Right renal pelvis (tissue), 4 donors: ENCODE measurements at regions not wholly inside any gene's neighbourhood (a gene's known extent, or its start where the extent isn't known, plus 50 kb on each side); places are given as distances from the start of the nearest gene placed in this dataset.
"Not testable (repeated sequence)": the region's sequence is repeated elsewhere in the genome, so short reads cannot be mapped to it uniquely, and the experiment has no call there.

Experiments used
- DNase-seq, 4 donors: peaks; one replicate each; pipeline ENCODE4 v3.0.0-alpha.2; 2013; ENCODE audit warnings: low read depth in 4 of 4, low spot score in 3 of 4, missing footprints in 1 of 4

DNA sequence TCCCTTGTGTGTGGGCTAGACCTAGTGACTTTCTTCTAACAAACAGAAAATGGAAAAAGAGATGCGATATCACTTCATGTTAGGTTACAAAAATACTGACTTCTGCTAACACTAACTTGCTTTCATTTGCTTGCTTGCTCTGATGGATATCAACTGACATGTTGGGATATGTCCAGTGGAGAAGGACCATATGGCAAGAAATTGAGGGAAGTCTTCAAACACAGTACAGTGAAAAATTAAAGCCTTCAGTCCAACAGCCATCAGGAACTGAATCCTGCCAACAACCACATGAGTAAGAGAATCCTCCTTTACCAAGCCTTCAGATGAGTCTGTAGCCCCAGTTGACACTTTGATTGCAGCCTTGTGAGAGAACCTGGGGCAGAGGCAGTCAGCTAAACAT lies 143.9 kb downstream of the MAIP1 start:
- no peak for DNase-seq

DNA sequence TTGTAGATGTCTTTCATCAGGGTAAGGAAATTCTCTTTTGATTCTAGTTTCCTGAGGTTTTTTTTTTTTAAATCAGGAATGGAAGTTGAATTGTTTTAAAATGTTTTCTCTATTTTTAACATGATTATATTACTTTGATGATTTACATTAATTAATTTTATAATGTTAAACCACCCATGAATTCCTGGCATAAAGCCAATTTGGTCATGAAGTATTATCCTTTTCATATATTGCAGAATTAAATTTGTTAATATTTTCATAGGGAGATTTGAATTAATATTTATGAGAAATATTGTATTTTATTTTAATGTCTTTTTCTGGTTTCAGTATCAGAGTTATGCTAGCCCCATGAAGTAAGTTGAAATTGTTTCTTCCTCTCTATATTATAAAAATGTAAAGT lies 144.6 kb downstream of the MAIP1 start:
- DNase-seq: no peak

DNA sequence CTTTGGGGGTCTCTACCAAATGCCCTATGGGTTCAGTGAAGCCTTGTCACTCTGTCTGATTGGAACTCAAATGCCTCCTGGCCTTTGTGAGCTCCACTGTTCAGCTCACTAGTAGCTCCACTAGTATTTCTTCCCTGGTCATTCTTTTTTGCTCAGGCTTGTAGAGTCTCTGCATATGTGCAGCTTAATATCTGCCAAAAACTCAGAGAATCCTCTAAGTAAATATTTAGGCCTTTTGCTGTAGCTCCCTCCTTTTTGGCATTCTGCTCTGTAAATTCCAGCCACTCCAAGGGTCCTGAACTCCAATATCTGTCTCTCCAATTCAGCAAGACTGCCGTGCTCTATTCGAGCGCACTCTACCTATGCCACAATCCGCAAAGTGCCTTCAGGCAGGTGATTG lies 146.5 kb downstream of the MAIP1 start:
- no peak for DNase-seq

DNA sequence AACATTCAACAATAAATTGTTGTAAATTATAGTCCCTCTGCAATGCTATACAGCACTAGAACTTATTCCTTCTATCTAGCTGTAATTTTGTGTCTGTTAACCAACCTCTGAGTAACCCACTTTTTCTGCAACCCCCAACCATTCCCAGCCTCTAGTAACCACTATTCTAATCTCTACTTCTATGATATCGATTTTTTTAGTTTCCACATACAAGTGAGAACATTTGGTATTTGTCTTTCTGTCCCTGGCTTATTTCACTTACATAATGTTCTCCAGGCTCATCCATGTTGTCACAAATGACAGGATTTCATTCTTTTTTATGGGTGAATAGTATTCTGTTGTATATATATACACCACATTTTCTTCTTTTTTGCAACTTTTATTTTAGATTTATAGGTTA lies 147.6 kb downstream of the MAIP1 start:
- no peak for DNase-seq

DNA sequence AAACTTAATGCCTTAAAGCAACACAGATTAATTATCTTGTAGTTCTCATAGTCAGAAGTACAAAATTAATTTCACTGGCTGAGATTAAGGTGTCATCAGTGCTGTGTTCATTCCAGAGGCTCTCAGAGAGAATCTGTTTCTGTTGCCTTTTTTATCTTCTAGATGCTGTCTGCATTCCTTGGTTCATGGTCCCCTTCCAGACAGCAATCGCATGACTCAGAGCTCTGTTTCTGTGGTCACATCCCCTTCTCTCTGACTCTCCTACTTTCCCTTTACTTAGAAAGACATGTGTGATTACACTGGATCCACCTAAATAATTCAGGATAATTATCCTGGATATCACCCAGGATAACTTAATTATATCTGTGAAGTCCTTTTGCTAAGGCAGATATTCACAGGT lies 148.6 kb downstream of the MAIP1 start:
- no peak for DNase-seq

DNA sequence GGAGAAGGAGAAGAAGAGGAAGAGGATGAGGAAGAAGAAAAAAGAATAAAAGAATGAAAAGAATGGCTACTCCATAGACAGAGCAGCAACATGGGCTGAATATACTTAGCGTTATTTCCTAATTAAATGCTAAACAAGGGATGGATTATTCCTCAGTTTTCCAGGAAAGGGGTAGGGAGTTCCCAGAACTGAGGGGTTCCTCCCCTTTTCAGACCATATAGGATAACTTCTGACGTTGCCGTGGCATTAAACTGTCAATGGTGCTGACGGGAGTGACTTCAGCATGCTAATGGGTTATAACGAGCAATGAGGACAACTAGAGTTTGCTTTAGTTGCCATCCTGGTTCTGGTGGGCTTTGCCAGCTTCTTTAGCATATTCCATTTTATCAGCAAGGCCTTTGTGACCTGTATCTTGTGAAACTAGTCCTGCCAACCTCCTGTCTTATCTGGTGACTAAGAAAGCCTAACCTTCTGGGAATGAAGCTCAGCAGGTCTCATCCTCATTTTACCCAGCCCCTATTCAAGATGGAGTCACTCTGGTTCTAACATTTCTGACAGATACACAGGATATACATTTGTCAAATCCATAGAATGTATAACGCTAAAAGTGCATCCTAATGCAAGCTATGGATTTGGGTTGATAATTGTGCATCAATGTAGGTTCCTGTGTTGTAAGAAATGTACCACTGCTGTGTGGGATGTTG lies 152.3 kb downstream of the MAIP1 start:
- no peak for DNase-seq

DNA sequence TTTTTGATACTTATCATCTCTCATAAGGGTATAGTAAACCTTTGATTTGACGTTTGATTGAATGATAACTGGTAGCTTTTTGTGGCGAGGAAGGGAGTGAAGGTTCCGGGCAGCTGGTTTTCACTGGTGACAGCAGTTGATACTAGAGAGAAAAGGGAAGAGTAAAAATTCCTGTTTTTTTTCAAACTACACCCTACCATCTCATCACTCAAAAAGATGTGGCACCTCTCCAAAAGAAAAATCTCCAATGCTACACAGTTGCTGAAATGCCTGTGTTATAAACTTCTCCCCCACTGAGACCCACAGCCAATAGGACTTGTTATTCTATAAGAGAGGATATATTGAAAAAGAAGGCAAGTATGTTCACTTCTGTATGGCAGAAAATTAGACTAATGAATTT lies 154.0 kb downstream of the MAIP1 start:
- DNase-seq: no peak

DNA sequence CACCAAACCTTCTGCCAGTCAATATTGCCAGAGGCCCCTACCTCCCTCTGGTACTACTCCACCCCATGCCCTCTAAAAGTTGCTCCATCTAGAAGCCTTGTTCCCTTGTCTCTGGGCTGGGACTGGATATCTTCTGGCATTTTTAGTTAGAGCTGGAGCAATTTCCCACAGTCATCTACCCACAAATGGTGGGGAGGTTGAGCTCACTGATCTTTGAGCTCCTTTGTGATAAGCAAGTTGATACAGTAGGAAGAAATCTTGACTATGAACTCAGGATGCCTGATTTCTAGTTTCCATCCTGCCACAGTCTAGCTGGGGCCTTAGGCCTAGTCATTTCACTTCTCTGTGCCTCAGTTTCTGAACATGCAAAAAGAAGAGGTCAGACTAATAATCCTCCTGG lies 155.0 kb downstream of the MAIP1 start:
- no peak for DNase-seq

DNA sequence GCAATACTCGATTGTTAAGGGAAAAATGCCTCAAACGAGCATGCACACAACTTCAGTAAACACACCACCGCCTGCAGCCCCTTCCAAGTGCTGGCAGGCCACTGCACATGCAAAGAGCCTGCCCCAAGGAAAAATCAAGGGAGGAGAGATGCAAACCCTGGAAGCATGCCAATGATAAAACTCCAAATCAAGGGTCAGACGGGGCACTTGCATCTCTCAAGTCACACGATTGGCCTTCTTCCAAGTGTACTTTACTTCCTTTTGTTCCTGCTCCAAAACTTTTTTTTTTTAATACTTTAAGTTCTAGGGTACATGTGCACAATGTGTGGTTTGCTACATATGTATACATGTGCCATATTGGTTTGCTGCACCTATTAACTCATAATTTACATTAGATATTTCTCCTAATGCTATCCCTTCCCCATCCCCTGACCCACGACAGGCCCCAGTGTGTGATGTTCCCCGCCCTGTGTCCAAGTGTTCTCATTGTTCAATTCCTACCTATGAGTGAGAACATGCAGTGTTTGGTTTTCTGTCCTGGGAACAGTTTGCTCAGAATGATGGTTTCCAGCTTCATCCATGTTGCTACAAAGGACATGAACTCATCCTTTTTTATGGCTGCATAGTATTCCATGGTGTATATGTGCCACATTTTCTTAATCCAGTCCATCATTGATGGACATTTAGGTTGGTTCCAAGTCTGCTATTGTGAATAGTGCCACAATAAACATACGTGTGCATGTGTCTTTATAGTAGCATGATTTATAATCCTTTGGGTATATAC lies 157.8 kb downstream of the MAIP1 start:
- not testable (repeated sequence) for DNase-seq

DNA sequence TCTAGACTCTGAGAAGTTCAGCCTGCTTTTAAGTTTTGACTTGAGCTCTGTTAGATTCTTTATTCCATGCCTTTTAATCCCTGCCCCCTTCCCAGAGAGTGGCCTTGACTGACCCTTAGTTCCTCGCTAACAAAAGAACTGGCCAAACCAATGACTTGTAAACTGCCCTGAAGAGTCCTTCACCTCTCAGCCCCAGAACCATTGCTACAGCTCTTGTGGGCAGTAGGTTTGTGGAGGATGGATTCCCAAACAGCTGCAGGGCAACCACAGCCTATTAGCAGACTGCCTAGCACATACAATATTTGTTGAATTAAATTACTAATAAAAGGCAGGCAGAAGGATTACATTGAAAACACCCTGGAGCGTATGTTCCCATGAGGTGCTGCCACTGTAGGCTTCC lies 163.9 kb downstream of the MAIP1 start:
- no peak for DNase-seq

DNA sequence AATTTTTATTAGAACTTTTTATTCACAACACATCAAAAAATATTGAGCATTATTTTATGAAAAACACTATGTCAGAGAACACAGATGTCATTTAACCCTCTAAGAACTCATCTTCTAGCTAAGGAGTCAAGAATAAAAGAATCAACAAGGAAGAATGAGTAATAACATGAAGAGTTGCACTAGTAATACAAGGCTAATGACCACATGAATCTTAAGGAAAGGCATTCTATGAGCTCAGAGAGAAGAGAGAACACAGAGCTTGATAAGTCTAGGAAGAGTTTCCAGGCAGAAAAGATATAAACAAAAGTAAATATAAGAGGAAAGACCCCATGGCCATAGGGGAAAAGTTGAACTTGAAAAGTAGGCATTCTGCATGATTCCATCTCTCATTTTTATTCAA lies 166.5 kb downstream of the MAIP1 start:
- no peak for DNase-seq

DNA sequence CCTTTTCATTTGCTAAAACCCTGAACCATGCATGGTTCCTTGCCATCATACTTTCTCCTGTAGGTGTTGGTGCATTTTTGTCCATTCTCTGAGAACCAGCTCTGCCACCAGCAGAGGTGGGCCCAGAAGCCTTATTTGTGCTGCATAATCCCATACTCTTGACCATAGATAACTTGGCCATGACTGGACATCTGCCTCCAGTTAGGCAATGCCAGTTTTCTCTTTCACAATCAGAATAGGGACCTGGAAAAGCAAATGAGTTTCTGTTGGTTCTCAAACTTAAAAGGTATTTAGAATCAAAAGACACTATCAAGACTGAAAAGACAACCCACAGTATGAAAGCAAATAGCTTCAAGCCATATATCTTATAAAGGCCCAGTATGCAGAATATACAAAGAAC lies 167.3 kb downstream of the MAIP1 start:
- DNase-seq: no peak

DNA sequence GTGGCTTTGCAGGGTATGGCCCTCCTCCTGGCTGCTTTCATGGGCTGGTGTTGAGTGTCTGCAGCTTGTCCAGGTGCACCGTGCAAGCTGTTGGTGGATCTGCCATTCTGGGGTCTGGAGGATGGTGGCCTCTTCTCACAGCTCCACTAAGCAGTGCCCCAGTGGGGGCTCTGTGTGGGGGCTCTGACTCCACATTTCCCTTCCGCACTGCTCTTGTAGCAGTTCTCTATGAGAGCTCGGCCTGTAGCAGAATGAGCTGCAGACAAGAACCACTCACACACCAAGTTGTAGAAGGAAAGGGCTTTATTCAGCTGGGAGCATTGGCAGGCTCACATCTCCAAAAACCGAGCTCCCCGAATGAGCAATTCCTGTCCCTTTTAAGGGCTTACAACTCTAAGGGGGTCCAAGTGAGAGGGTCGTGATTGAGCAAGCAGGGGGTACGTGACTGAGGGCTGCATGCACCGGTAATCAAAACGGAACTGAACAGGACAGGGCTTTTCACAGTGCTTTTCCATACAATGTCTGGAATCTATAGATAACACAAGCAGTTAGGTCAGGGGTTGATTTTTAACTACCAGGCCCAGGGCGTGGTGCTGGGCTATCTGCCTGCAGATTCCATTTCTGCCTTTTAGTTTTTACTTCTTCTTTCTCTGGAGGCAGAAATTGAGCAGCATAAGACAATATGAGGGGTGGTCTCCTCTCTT lies 169.4 kb downstream of the MAIP1 start:
- not testable (repeated sequence) for DNase-seq

DNA sequence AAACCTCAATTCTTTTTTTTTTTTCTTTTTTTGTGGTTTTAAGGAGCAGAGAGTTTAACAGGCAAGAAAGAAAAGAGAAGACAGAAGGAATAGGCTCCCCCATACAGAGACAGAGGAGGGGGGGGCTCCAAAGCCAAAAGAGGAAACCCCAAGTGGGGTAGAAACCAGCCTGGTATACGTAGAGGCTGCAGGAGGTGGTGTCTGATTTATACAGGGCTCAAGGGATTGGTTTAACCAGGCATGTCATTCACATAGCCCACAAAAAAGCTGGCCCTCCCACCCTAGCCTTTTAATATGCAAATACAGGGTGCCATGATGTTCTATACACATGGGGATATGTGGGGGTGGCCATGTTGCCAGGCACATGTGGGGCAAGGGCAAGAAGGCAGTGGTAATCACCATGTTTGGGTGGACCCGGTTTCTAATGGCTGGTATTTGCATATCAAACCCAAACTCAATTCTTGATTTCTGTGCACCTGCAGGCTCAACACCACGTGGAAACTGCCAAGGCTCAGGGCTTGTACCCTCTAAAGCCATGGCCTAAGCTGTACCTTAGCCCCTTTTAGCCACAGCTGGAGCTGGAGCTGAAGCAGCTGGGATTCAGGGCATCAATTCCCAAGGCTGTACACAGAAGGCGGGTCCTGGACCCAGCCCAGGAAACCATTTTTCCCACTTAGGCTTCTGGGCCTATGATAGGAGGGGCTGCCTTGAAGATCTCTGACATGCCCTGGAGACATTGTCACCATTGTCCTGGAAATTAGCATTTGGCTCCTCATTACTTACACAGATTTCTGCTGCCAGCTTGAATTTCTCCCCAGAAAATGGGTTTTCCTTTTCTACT lies 170.3 kb downstream of the MAIP1 start:
- peak in 1 of 4 donors; percentile 16 for DNase-seq

DNA sequence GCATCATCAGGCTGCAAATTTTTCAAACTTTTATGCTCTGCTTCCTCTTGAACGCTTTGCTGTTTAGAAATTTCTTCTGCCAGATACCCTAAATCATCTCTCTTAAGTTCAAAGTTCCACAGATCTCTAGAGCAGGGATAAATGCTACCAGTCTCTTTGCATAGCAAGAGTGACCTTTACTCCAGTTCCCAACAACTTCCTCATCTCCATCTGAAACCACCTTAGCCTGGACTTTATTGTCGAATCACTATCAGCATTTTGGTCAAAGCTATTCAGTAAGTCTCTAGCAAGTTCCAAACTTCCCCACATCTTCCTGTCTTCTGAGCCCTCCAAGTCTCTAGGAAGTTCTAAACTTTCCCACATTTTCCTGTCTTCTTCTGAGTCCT lies 170.9 kb downstream of the MAIP1 start:
- DNase-seq: not testable (repeated sequence)

DNA sequence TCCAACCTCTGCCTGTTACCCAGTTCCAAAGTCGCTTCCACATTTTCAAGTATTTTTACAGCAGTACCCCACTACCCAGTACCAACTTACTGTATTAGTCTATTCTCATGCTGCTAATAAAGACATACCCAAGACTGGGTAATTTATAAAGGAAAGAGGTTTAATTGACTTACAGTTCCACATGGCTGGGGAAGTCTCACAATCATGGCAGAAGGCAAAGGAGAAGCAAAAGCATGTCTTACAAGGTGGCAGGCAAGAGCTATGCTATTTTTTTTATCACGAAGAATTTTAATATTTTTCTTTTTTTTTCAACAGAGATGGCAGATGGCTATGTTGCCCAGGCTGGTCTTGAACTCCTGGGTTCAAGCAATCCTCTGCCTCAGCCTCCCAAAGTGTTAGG lies 171.3 kb downstream of the MAIP1 start:
- not testable (repeated sequence) for DNase-seq

DNA sequence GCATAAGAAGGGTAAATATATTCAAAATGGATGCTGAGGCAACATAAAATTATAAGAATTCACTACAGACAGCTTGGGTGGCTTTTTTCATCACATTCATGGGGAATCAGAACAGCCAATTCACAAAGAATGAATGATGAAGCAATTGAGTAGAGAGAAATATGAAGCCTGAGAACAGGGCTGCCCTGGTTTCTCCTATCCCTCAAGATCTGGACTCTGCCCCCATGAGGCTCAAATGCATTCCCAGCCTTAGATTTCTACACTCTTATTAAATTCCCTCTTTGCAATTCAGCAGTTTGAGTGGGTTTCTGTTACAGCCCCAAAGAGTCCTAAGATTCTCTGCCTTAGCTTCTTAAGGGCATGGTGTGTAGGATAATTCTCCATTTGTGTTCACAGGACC lies 172.5 kb downstream of the MAIP1 start:
- DNase-seq: no peak

DNA sequence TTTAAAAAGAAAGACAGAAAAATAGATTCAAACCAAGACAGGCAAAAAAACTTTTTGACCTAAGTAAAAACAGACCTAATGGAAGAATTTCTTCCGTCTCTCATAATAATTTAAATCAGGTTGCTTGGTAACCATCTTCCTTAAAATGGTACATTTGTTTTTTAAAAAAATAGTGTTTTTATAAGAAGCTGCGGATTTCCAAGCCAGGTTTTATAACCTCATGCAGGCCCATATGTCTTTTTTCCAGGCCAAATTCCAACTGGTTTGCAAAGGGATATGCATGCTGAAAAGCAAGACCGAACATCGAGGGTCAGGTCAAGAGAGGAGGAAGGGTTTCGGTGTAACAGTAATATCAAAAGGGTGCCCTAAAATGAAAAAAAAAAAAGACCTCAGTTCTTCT lies 172.9 kb downstream of the MAIP1 start:
- no peak for DNase-seq

DNA sequence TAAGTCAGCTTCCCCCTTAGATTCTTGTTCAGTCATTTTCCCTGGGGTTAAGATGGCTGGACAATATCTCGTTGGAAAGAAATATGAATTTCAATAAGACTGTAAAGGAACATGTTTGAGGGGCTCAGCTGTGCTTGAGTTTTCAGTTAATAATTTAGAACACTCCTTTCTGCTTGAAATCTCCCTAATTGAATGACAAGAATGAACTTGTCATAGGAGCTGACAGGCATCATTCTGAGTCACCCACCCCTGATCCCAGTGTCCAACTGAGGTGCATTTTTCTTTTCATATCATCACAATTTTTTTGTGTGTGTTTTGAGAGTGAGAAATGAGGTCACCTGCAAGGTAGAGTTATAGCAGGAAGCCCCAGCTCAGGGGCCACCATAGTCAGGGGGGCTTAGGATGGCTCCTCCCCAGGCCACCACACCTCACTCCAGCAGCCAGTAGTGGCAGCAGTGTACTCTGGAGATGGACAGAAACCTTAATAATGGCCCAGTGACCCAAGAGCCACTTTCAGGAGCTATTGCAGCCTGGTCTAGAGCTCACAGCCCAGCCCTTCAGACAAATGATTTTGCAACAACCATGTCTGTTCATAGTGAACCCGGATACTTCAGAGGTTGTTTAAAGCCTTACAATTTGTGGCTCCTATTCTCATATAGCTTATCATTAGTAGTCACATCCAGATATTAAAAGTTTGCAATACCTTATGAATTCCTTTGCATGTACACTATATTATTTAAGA lies 174.5 kb downstream of the MAIP1 start:
- DNase-seq: no peak

DNA sequence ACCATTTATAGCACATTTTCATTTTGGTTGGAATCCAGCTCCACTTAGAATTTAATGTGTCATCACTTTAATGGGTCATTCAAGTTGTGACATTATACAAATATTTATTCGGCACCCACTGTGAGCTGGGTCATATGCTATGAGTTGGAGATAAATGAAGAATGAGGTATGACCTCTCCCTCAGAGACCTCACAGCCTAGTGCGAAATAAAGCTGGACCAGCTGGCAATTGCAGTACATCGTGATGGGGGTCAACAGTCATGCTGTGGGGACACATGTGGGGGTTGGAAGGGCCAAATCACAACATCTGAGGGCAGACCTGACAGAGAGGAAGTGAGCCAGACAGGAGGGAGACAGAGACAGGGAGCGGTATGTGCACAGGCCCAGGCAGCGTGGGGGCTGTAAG lies 175.4 kb downstream of the MAIP1 start:
- no peak for DNase-seq
